Renal cortical epithelial cell (primary cell): ENCODE measurements at regions not wholly inside any gene's neighbourhood (a gene's known extent, or its start where the extent isn't known, plus 50 kb on each side); places are given as distances from the start of the nearest gene placed in this dataset.

Experiments used
- DNase-seq: peaks from one replicate; pipeline ENCODE4 v3.0.0-alpha.2; 2011; ENCODE audit warnings: low read depth

DNA sequence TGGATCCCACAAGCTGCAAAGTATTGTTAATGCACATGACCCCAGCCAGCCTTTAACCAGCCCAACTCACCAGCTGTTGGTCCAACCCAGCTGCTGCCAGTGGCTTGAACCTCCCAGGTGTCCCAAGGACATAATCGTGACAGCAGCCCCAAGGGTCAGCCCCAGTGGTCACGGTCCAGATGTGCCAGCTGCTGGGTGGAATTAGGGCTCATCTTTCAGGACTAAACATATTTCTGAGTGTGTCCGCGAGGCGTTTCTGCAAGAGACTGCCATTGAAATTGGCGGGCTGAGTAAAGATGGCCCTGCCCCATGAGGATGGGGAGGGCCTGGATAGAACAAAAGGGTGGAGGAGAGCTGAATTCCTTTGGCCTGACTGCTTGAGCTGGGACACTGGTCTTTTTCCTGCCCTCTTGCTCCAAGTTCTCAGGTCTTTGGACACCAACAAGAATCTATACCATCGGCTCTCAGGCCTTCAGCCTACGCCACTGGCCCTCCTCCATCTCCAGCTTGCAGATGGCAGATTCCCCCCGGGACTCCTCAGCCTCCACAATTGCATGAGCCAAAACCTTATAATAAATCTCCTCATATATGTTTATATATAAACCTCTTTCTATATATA is 240.2 kb downstream of the MN1 start:
- no peak for DNase-seq

DNA sequence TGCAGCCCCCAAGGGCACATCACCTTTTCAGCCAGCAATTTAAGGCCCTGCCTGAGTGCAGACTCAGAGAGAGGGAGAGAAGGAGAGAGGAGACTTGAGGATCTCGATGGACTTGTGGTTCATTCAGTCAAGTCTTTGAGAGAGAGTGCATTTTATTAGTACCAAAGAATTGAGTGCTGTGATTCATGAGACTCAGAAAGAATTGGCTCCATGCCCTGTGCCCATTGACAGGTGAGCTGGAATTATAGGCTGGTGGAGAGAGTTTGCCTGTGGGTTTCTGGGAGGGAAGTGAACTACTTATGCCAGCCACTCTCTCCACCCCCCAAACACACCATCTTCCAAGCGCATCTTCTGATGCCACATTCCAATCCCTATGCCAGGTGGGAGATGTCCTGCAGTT is 236.8 kb downstream of the MN1 start:
- DNase-seq, result peak; percentile 12

DNA sequence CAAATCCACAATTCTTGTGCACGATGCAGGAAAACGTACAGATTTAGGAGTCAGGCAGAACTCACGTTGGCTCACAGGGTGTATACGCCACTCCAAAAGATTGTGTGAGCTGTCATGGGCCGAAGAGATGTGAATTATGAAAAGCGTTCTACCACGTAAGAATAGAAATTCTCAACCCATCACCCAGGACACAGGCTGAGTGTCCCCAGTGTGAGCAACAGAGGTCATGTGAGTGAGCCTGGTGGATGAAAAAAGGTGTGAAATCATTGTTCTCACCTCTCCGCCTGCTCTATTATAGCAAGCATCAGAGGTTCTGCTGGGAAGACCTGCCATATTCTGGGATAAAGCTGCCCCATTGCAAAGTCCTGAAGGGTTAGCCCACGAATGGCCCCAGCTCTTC is 235.0 kb downstream of the MN1 start:
- no peak for DNase-seq

DNA sequence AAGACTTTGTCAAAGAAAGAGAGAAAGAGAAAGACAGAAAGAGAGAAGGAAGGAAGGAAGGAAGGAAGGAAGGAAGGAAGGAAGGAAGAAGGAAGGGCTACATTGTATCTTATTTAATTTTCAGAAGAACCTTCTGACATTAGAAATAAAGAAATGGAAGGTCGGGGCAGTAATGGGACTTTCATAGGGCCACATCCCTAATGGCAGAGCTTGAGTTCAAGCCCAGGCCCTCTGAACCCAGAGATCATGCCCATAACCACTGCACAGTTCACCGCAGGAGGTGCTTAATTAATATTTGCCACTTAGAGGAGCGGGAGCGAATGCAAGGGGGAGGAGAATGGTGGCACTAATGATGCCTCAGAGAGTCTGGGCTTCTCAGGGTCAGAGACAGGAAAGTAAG is 233.3 kb downstream of the MN1 start:
- no peak for DNase-seq

DNA sequence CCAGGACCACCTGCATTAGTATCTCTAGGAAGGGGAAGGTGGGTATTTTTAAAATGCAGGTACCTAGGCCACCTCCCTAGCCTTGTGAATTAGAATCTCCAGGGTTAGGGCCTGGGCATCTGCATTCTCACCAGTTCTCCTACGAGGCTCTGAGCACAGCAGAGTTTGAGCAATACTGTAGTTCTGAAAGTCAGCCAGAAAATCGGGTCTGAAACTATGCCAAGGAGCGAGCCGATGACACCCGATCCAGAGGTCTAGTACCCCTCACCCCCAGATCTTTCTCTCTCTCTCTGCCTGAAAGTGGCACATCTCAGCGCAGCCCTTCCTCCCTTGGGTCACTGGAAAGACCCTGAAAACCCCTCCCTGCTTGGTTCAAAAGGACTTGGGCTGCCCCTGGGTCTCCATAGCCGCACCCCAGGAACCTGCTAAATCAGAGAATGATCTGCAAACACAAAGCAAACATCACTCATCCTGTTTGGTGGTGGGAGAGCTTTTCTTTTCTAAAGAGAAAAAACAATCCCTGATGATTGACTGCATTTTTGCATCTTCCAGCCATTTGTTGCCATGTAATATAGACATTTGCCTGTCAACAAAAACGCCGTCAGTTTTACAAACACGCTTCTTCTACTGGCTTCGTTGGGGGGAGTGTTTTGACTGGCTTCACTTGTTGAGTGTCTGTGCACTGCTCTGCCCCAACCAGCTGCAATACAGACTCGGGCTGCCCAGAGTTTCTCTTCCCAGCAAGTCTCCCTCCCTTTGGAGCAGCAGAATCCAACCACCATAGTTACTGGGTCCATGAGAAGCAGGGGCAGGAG is 229.9 kb downstream of the MN1 start:
- no peak for DNase-seq

DNA sequence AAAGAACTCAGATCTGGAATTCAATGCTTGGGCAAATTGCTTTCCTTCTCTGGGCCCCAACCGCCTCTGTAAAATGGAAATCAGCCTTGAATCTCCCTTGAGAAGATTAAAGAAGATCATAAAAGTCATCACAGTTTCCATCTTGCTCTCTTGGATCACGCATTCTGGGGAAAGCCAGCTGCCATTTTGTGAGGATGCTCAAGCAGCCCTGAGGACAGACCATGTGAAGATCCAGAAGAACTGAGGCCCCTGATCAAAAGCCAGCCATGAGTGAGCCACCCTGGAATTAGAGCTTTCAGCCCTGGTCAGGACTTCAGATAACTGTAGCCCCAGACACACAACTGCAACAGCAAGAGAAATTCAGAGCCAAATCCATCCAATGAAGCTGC is 229.3 kb downstream of the MN1 start:
- no peak for DNase-seq

DNA sequence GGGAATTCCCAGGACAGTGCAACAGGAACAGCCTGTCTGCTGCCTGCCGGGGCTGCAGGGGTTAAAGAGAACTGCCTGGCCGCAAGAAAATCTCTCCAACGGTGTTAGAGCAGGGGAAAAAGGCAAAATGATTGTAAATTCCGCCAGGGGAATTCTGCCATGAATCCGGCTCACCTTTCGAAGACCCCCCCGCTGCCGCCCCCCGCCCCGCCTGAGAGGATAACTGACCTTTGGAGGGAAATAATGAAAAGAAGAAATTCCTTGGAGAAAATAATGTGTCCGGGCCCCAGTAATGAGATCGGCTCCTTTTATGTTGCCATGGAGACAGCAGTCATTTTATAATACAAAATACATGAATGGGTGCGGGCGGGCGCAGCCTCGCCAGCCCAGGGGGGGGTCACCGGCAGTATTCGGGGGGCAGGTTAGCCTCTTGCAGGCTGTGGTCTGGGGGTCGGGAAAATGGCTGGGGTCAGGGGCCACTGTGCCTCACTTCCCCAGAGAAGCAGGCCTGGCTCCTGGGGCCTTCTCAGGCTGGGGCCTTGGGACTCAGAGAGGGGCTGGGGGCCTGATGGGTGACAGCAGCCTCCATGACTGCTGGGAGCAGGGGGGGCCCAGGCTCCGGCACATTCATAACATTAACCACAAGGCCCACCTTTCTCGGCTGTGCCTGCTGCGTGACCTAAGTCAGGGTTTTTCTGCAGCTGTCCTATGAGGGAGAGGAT is 228.1 kb downstream of the MN1 start:
- DNase-seq, result no peak

DNA sequence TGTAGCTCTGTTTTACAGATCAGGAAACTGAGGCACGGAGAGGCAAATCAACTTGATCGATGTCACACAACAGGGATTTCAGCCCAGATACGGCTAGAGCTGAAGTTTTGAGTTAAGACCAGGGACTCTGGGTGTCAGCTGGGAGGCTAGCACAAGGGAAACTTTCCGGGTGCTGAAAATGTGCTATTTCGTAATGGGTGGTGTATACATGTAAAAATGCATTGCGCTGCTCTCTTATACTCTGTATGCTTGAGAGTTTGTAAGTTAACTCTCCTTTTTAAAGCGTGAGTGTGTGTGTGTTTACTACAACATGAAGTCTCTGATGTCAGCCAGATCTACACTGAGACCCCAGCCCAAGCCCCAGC is 227.6 kb downstream of the MN1 start:
- DNase-seq, result no peak

DNA sequence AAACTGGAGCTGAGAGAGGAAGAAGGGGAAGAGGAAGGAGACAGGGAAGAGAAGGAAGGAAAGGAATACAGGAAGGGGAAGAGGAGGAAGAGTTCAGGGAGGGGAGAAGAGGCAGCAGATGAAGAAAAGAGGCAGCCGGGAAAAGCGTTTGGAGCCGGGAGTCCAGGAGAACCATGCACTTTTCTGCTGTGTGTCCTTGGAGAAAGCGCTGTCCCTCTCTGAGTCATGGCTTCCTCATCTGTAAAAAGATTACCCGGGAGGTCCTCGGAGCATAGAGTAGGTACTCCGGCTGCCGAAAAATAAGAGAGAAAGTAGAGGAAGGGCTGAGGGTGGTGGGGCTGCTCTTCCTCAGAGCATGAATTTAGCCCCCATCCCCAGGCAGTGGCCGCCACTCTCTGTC is 226.9 kb downstream of the MN1 start:
- DNase-seq, result no peak

DNA sequence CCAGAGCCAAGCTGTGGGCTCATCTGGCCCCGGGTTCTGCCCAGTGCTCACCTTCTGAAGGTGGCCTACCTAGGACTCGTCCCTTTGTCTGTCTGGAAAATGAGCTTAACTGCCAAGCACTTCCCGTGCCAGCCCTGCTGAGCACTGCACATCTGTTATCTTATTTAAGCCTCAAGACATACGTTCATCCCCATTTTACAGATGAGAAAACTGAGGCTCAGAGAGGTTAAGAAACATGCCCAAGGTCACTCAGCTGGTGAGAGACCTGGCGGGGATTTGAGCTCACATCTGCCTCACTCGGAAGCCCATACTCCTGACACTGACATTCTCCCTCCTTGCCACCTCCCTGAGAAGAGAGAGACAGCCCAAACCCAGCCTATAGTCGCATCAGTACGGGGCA is 226.2 kb downstream of the MN1 start:
- no peak for DNase-seq

DNA sequence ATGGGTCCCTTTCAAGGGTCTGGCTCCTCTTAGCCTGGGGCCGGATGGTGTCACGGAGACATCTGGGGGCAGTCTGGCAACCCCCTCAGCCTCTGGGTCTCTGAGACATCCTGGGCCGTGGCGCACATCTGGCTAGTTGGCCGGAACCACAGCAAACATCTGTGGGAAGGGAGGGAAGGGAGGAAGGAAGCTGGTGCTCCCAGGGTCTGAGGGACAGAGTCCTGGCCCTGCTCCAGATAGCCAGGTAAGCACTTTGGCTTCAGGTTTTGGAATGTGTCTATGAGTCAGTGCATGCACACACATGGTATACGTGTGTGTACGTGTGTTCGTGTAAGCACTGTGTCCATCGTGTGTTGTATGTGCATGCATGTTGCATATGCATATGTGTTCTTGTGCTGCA is 225.1 kb downstream of the MN1 start:
- DNase-seq, result no peak

DNA sequence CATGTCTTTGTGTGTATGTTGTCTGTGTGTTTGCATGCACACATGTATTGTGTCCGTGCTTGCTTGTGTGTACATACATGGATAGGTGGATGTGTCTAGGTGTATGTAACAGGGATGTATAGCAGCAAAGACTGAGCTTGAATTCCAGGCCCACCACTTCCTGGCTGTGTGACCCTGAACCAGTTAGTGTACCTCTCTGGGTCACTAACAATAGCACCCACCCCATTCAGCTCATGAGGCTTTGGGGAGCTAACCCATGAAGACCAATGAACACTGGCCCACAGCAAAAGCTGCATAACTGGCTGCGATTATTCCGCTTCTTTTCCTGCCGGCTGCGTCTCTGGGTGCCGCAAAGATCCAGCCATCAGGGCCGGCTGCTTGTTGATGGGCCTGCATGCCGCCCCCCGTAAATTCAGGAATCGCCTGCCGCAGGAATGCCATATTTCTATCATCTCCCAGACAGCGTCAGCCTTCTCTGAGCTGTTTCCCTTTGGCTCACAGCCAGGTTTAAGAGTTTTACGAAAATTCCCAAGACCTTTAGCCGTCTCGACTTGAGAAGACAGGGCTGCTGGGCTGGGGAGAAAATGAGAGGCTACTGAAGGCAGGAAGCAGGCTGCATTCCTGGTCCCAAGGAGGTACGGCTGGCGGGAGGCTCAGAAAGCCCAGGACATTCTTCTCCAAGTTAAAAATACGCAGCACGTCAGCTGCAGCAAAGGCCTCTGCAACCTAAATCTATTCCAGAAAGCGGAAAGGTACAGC is 224.6 kb downstream of the MN1 start:
- no peak for DNase-seq

DNA sequence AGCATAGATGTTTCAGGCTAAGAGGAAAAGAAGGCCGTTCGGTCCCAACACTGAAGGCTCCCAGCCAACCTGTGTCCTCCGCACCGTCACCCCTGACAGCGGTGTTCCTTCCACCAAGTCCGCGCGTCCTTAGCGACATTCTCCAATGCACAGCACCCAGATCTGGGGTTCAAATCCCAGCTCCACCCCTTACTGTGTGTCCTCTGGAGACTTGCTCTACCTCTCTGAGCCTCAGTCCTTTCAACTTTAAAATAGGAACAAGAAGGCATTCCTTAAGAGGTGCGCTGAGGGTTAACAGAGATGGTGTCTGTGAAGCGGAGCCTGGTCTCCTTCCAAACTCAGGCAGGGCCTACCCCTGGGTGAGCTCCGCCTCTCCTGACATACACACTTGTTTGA is 224.0 kb downstream of the MN1 start:
- no peak for DNase-seq

DNA sequence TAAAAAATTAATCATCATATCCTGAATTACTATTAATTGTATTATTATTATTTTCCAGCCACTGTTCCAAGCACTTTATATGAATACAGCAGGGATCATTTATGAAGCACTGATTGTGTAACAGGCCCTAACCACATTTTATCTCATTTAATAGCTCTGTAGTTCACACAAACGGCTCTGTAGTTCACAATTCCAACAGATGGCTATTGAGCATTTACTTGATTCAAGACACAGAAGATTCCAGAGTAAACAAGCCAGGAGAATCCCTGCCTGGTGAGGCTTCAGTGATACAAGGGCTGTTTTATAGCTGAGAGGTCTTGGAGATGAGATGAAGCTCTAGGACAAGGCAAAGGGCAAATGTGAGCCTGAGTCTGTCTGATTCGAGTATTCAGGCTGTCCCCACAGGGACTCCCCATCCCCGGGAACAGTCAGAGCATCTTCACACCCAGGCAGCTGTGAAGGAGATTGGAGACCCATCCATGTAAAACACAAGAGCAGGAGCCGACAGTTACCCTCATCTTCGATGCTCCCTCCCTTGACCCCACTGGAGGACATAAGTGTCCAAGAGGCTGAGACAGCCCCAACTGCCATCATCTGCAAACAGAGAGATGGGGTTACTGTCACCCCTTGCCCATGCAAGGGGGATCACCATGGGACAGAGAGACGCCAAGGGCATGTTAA is 222.5 kb downstream of the MN1 start:
- DNase-seq, result no peak

DNA sequence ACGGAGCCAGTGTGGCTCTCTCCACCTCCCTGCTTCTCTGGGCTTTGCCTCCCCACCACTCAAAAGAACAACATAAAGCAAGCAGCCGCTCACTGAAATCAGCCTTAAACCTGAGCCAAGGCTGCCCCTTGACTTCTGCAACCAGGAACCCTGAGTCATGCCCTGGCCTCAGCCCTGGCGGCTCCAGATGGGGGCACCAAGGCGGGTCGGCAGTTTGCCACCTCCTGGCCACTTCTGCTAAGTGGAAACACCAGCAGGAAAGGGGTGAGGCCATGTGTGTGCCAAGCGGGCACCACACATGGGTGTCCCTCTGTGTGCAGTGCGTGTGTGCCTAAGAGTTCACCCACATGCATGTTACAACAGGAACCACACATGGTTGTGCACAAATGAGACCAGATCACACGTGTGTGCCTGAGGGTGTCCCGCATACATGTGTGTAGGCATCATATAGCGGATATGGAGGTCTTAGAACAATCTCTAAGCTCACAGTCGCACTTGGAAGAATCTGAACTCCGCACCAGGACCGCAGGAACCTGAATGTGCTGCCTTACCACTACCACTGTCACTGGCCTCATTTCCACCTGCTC is 221.2 kb downstream of the MN1 start:
- no peak for DNase-seq

DNA sequence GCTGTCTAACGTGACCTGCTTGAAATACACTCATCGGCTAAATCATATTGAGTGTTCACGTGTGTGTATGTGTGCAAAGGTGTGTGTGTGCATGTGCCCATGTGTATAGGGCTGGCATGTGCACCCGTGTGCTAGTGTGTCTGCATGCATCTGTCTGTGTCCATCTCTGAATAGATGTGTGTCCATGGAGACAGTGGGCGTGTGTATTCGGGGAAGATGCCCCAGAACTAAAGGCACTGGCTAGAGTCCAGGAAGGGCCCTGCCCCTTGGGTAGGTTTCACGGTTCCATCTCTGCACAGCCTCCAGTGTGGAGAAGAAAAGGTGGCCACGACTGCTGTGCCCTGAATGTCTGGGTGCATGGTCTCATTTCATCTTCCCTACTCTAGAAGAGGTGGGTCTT is 220.3 kb downstream of the MN1 start:
- DNase-seq, result no peak

DNA sequence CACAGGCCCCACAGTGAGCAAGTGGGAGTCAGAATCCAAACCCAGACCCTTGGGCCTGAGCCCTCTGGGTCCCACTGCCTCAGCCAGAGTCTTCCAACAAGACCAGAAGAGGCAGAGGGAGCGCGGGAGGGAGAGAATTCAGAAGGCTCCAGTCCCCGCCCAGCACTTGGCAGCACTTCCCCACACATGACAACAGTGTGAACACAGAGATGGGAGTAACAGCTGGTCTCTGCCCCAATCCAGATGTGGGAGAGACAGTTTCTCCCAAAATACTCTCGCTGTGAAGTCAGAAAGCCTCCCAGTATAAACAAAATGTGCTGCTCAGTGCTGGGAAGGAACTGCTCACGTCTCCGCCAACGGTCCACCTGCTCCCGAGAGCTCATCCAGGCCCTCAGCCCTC is 219.9 kb downstream of the MN1 start:
- DNase-seq, result no peak

DNA sequence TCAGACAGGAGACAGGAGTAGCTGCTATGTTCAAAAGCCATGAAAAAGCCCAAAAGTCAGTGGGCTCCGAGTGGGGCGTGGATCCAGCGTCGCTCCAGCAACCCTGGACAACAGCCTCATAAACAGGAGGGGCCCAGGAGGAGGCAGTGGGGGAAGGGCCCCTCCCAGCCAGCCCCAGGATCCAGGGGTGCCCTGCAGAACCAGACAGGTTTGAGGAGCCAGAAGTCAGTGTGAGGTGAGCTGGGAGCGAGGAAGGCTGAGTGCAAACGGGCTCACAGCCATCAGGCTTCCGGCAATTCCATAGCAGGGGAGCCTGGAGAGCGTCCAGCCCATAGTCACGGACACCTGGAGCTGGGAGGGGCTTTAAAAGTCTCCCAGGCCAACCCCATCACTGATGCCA is 217.7 kb downstream of the MN1 start:
- DNase-seq, result no peak

DNA sequence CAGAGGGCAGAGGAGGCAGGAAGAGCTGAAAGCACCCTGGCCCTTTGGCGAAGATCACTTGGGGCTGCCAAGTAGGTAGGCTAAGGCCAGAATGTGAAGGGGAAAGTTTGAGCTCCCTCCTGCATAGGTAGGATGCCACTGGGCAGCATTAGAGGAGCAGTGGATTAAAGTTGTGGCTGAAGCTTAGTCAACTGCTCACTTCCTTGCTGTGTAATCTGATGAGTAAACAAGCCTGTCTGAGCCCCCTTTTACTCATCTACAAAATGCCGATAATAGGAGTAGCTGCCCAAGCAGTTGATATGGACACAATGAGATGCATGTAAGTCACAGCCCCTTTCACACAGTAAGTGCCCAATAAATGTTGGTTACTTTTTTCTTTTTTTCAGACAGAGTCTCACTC is 216.4 kb downstream of the MN1 start:
- no peak for DNase-seq

DNA sequence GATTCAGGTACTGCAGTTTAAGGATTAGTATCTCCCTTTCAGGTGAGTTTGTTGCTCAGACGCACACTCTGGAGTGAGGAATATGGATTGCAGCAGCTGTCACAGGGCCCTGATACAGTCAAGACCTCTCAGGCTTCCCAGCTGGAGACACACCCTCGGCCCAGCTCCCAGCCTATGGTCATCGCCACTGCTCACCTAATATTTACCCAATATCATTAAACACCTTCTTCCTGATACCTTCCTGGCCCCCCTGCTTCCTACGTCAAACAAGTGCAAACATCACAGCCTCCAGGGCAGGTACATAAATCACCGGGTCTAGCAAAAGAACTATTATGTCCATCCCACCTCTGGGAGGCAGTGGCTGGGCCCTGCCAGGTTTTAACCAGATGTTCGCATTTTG is 213.3 kb downstream of the MN1 start:
- no peak for DNase-seq

DNA sequence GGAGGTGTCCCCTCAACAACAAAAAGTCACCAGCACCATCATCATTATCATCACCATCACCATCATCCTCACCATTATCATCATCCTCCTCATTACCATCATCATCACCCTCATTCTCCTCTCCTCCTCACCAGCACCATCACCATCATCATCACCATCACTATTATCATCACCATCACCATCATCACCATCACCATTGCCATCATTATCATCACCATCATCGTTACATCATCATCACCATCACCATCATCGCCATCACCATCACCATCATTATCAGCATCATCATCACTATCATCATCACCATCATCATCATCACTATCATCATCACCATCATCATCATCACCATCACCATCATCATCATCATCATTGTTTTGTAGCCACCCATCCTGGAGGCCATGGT is 212.6 kb downstream of the MN1 start:
- no peak for DNase-seq

DNA sequence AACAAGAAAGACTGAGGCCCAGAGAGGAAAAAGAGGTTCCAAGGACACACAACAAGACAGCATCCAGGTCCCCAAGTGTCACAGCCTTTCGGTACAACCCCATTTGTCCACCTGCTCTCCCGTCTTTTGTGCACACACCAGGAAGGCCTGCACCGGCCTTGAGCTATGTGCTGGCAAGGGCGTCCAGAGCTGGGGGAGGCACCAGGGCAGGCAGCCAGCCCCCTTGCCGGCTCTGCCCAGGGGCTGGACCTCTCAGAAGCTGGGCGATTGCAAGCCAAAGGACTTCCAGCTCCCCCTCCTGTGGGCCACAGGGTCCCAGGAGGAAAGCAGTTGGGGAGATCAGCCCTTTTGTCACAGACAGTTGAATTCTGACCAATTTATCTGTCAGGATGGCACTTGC is 210.5 kb downstream of the MN1 start:
- DNase-seq, result no peak
